Retinal pigment epithelial cell (primary cell): ENCODE measurements at regions not wholly inside any gene's neighbourhood (a gene's known extent, or its start where the extent isn't known, plus 50 kb on each side); places are given as distances from the start of the nearest gene placed in this dataset.

Source experiments
- DNase-seq: peaks from one replicate; pipeline ENCODE4 v3.0.0-alpha.2; 2010; ENCODE audit warnings: low read depth
- H3K4me3 ChIP-seq: 2 replicates; pipeline ENCODE4 v1.5.1; 2011; ENCODE audit warnings: mild to moderate bottlenecking, low read length, control low read depth, moderate library complexity
- CTCF ChIP-seq: conservative IDR thresholded peaks from 2 replicates; pipeline ENCODE4 v1.5.1; 2011; ENCODE audit warnings: low read depth, low read length, control low read depth, inconsistent platforms

- DNase-seq = no peak
- no peak for TF ChIP-seq CTCF
- no peak overlapping the region for H3K4me3 ChIP-seq
Observed at GRCh38 chr4:186851291-186852072, 127.8 kb upstream of the FAT1 start.

- no peak for DNase-seq
- H3K4me3 ChIP-seq = no peak overlapping the region
- TF ChIP-seq CTCF = no peak
Observed at GRCh38 chr4:186852073-186852420, 128.4 kb upstream of the FAT1 start.

- TF ChIP-seq CTCF = no peak
- no peak for DNase-seq
- H3K4me3 ChIP-seq = no peak overlapping the region
Observed at GRCh38 chr4:186852964-186853391, 129.3 kb upstream of the FAT1 start.

- TF ChIP-seq CTCF = no peak
- no peak for DNase-seq
- H3K4me3 ChIP-seq = no peak overlapping the region
Observed at GRCh38 chr4:186854256-186854655, 130.6 kb upstream of the FAT1 start.

GRCh38 chr4:186855111-186855510 lies 131.5 kb upstream of the FAT1 start:
- no peak for TF ChIP-seq CTCF

GRCh38 chr4:186857793-186858192 lies 134.1 kb upstream of the FAT1 start:
- no peak for DNase-seq
- H3K4me3 ChIP-seq = no peak overlapping the region
- TF ChIP-seq CTCF = no peak

More at GRCh38 chr4:186855111-186855510, 131.5 kb upstream of the FAT1 start:
- no peak overlapping the region for H3K4me3 ChIP-seq
- DNase-seq = no peak

- no peak overlapping the region for H3K4me3 ChIP-seq
- TF ChIP-seq CTCF = no peak
- no peak for DNase-seq
Observed at GRCh38 chr4:186858355-186858754, 134.7 kb upstream of the FAT1 start.
